Activated B cell treated with CpG ODN at 0.5 μM for 24 hours (primary cell): ENCODE measurements at regions not wholly inside any gene's neighbourhood (a gene's known extent, or its start where the extent isn't known, plus 50 kb on each side); places are given as distances from the start of the nearest gene placed in this dataset.
"Not testable (repeated sequence)": the region's sequence is repeated elsewhere in the genome, so short reads cannot be mapped to it uniquely, and the experiment has no call there.

Experiments used
- ATAC-seq: fragments of 200-7000 bp; cut with Tn5 transposase; one replicate; pipeline ENCODE4 v1.10.0; 2021; ENCODE audit warnings: low read depth, mild to moderate bottlenecking, moderate library complexity
- CTCF ChIA-PET: fragments of 350-600 bp; sonication (Branson Sonifier 250); formaldehyde crosslinking; loops from one replicate; lab custom pipeline; 2021; ENCODE audit warnings: antibody characterized with exemption; lab: Charles Lee
- POLR2A ChIA-PET: fragments of 350-600 bp; sonication (Branson Sonifier 250); formaldehyde crosslinking; loops from one replicate; lab custom pipeline; 2021; ENCODE audit warnings: antibody characterized with exemption; lab: Charles Lee
- DNase-seq: peaks from one replicate; pipeline ENCODE4 v3.0.0; 2022
- H3K27ac Mint-ChIP-seq: one replicate; pipeline ENCODE4 v1.8.0; 2020; ENCODE audit warnings: mixed read lengths
- H3K27me3 Mint-ChIP-seq: one replicate; pipeline ENCODE4 v1.8.0; 2021; ENCODE audit warnings: mixed read lengths
- H3K36me3 Mint-ChIP-seq: one replicate; pipeline ENCODE4 v1.8.0; 2021; ENCODE audit warnings: low read depth, mixed read lengths
- H3K4me1 Mint-ChIP-seq: one replicate; pipeline ENCODE4 v1.8.0; 2021; ENCODE audit warnings: mixed read lengths
- H3K4me3 Mint-ChIP-seq: one replicate; pipeline ENCODE4 v1.8.0; 2020; ENCODE audit warnings: mild to moderate bottlenecking, mixed read lengths
- H3K9me3 Mint-ChIP-seq: one replicate; pipeline ENCODE4 v1.8.0; 2020; ENCODE audit warnings: mixed read lengths
- intact Hi-C: fragments of 100-400 bp; cut with micrococcal nuclease; formaldehyde crosslinking; loops from one replicate; pipeline ENCODE4 v1.15.1; 2024
- TF ChIP-seq, protein P1 (sequence below): fragments of 200-600 bp; IDR thresholded peaks from one replicate; pipeline ENCODE4 v1.8.0; 2022; ENCODE audit warnings: antibody characterized with exemption, mild to moderate bottlenecking

DNA sequence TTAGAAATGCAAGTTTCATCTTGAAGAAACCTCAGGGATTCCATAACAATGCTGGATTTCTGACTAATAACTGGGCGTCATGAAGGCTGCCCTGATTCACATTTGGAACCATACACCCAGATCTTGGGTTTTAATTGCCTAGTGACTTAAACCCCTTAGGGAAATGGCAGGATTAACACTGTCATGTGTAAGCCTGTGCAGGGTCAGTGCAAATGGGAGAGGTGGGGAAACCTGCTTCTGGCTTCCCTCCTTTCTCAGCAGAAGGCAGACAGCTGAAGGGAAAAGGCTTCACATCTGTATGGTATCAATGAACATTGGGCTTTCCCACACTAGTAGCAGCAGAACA lies 364.2 kb downstream of the ANKRD30A start:
- no peaks in the 10 kb centered on the region for H3K36me3 Mint-ChIP-seq
- peaks cover 3% of the 10 kb centered on the region for H3K9me3 Mint-ChIP-seq
- H3K27ac Mint-ChIP-seq, result no peak overlapping the region
- ATAC-seq, result no peak
- TF ChIP-seq, protein P1, sequence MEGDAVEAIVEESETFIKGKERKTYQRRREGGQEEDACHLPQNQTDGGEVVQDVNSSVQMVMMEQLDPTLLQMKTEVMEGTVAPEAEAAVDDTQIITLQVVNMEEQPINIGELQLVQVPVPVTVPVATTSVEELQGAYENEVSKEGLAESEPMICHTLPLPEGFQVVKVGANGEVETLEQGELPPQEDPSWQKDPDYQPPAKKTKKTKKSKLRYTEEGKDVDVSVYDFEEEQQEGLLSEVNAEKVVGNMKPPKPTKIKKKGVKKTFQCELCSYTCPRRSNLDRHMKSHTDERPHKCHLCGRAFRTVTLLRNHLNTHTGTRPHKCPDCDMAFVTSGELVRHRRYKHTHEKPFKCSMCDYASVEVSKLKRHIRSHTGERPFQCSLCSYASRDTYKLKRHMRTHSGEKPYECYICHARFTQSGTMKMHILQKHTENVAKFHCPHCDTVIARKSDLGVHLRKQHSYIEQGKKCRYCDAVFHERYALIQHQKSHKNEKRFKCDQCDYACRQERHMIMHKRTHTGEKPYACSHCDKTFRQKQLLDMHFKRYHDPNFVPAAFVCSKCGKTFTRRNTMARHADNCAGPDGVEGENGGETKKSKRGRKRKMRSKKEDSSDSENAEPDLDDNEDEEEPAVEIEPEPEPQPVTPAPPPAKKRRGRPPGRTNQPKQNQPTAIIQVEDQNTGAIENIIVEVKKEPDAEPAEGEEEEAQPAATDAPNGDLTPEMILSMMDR, result no peak
- DNase-seq, result no peak
- no peak overlapping the region for H3K4me3 Mint-ChIP-seq
- intact Hi-C loops, result no loop called here
- ChIA-PET CTCF (no interaction called here), POLR2A (no interaction called here)
- no peaks in the 10 kb centered on the region for H3K4me1 Mint-ChIP-seq
- no peaks in the 10 kb centered on the region for H3K27me3 Mint-ChIP-seq

DNA sequence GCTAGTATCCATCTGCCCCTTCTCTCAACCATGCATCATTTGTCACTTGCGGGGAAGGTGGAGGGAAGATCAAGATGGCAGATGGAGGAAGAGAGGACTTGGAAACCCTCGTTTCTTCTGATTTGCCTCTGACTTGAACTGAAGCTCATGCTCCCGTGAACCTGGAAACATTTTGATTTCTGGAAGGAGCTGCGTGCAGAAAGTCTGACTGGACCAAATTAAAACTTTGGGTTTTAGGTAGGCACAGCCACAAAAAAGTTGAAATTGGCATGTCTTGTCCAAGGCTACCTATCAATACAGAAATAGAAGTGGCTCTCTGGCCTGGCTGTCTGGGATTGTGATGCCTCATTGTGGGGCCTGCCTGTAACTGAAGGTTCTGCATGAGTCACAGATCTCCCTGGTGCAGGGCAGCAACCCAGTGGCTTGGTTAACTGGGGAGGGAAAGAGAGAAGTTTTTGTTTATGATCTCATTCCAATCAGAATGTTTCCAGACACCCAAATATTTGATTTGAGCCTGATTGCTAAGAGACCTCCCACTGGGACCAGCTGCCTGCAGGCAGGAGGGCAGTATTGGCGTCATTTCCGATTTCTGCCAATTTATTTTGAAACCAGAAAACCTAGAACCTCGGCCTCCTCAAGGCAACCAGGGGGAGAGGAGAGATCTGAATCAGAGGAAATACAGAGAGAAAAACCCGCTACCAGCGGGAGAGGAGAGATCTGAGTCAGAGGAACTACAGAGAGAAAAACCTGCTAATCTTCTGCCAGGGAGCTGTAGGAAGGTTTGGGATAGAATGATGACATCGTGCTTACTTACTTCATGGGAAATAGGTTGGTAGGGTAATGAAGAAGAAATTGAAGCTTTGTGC lies 363.6 kb downstream of the ANKRD30A start:
- peaks cover 3% of the 10 kb centered on the region for H3K9me3 Mint-ChIP-seq
- ChIA-PET CTCF (no interaction called here), POLR2A (no interaction called here)
- ATAC-seq (no peak), DNase-seq (no peak)
- no peaks in the 10 kb centered on the region for H3K4me1 Mint-ChIP-seq
- no peaks in the 10 kb centered on the region for H3K27me3 Mint-ChIP-seq
- H3K4me3 Mint-ChIP-seq, result no peak overlapping the region
- intact Hi-C loops, result no loop called here
- H3K36me3 Mint-ChIP-seq, result no peaks in the 10 kb centered on the region
- H3K27ac Mint-ChIP-seq, result no peak overlapping the region
- TF ChIP-seq, protein P1, result no peak

DNA sequence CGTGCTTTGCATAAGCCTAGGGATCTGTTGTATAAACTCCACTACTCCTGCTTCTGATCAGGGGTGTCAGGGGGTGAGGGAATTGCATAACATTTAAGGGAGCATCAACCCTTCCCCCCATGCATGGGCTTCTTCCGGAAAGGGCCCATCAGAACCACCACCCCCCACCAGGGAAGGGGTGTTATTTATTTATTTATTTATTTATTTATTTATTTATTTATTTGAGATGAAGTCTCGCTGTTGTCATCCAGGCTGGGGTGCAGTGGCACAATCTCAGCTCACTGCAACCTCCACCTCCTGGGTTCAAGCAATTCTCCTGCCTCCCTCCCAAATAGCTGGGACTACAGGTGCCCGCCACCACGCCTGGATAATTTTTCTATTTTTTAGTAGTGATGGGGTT lies 355.2 kb downstream of the ANKRD30A start:
- intact Hi-C loops, H3K27ac Mint-ChIP-seq, H3K36me3 Mint-ChIP-seq, ATAC-seq, H3K9me3 Mint-ChIP-seq, H3K27me3 Mint-ChIP-seq, H3K4me1 Mint-ChIP-seq, CTCF ChIA-PET, DNase-seq, POLR2A ChIA-PET, H3K4me3 Mint-ChIP-seq: not testable (repeated sequence)

DNA sequence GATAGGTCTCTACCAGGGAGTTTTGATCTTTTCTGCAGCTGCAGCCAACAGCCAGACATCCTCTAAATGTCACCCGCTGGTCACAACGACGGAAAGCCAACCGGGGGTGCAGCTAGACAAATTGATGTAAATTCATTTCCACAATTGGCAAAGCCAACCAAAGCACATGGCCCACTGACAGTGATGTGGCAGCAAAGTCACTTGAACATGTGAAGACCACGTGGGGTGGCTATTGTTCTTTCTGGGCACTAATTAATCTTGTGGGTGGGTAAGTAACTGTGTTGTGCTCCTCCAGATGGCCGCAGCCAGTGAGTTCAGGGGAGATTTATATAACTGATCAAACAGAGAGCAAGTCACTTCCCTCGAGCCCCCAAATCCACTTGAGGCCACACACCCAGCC lies 354.1 kb downstream of the ANKRD30A start:
- DNase-seq (no peak), ATAC-seq (no peak)
- H3K36me3 Mint-ChIP-seq, result no peaks in the 10 kb centered on the region
- no peak overlapping the region for H3K27ac Mint-ChIP-seq
- ChIA-PET CTCF (no interaction called here), POLR2A (no interaction called here)
- H3K9me3 Mint-ChIP-seq, result no peaks in the 10 kb centered on the region
- TF ChIP-seq, protein P1, result no peak
- intact Hi-C loops, result no loop called here
- no peaks in the 10 kb centered on the region for H3K4me1 Mint-ChIP-seq
- no peaks in the 10 kb centered on the region for H3K27me3 Mint-ChIP-seq
- H3K4me3 Mint-ChIP-seq, result no peak overlapping the region

DNA sequence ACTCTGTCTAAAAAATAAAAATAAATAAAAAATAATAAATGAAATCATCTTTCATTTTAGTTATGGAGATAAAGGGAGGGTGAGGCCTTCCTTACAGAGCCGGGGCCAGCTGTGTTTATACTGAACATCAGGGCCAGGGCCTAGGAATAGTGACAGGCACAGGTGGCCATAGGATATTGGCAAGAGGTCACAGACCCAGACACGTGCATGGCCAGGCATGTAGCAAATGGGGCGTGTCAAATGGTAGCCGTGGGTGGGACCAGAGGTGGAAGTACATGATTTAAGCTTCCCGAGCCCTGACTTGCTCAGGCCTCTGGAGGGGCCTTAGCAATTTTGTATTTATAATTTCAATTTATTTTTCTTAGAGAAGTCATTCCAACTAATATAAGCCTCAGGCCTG lies 353.0 kb downstream of the ANKRD30A start:
- POLR2A ChIA-PET, result no interaction called here
- no peak overlapping the region for H3K27ac Mint-ChIP-seq

More for the DNA sequence above, 353.0 kb downstream of the ANKRD30A start:
- Mint-ChIP-seq H3K36me3 (no peaks in the 10 kb centered on the region), H3K27me3 (no peaks in the 10 kb centered on the region), H3K9me3 (no peaks in the 10 kb centered on the region), H3K4me3 (no peak overlapping the region), H3K4me1 (no peaks in the 10 kb centered on the region)
- ATAC-seq, result no peak
- intact Hi-C loops, result no loop called here
- CTCF ChIA-PET, result no interaction called here
- no peak for DNase-seq
- TF ChIP-seq, protein P1, result no peak
